HG03469 (cell line): ENCODE measurements at regions not wholly inside any gene's neighbourhood (a gene's known extent, or its start where the extent isn't known, plus 50 kb on each side); places are given as distances from the start of the nearest gene placed in this dataset.

ENCODE experiments used
- ATAC-seq: cut with Tn5 transposase; IDR thresholded peaks from one replicate; pipeline ENCODE4 v1.9.1; 2021; ENCODE audit warnings: mild to moderate bottlenecking, moderate library complexity, moderate number of reproducible peaks; ENCODE audit not compliant: unreplicated experiment

DNA sequence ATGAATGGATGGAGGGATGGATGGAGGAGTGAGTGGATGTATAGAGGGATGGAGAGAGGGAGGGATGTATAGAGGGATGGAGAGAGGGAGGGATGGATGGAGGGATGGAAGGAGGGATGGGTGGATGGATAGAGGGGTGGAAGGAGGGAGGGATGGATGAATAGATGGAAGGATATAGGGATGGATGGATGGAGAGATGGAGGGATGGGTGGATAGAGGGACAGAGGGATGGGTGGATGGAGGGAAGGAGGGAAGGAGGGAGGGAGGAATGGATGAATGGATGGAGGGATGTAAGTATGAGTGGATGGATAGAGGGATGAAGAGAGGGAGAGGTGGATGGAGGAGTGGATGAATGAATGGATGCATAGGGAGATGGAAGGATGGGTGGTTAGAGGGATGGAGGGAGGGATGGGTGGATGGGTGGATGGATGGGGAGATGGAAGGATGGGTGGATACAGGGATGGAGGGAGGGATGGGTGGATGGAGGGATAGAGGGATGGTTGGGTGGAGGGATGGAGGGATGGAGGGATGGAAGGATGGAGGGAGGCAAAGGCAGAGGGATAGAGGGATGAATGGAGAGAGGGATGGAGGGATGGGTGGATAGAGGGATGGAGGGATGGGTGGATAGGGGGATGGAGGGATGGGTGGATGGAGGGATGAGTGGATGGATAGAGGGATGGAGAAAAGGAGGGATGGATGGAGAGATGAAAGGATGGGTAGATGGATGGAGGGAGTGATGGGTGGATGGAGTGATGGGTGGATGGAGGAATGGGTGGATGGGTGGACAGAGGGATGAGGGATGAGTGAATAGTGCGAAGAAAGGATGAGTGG is 313.8 kb downstream of the UACA start:
- ATAC-seq, result no peak

DNA sequence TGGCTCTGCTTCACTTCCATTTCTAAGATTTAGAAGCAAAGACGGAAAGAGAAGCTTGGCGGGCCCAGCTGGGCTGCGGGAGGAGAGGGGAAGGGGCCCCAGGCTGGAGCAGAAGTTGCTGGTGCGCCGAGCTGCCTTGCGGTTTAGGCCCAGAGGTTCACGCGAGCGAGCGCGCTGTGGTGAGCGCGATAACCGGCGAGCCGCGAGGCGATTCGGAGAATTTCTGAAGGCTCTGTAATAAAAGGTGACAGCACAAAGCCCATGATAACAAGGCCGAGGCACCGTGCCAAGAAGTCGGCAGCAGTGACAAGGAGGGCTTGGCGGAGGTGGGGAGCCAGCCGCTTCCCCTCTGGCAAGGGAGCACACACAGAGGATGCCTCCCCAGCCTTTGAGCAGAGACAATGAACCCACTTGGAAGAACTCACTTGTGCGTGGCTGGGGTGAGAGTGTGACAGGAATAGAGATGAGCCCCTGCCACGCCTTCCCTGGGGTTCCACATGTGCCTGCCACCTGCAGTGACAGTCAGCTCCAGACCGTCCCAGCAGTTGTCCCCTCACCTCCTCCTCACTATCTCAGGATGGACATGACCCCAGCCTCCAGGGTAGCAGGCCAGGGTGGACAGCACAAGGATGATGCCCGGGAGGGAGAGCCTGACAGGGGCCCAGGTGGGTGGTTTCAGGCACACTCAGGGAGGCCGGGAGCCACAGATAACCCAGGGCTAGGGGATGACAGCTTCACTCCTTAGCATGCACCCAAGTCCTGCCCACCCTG is 315.2 kb downstream of the UACA start:
- no peak for ATAC-seq

DNA sequence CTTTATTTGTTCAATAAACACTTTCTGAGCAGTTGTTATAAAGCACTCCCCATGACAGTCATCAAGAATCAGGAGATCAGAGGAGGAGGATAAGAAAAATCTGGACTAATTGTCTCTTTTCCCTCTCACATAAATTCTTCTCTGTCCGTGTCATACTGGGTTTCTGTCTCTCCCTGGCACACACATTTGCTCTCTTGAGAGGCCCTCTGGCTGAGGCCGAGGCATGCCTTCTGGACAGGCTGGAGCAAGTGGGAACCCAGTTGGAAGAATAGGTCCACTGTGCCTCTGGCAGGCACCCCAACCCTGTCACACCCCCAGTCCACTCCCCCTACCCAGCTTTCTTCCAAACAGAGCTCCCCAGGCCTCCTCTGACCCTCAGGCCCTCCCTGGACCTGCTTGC is 315.8 kb downstream of the UACA start:
- no peak for ATAC-seq

DNA sequence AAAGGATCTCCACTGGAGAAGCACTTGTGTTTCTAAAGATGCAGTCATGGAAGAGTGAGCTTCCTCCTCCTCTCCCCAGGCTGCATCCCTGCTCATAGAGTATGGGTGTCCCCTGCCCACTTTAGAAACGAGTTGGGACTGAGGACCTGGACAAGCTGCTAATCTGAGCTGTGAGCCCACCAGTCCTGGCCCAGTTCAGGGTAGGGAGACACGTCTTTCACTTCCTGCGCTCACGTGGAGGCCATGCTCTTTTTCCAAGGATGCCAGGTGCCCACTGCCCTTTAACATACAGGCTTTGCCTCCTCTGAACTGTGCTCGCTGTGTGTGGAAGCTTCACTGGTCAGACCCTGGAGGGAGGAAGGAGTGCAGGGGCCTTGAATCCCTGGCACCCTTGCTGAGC is 316.3 kb downstream of the UACA start:
- no peak for ATAC-seq

DNA sequence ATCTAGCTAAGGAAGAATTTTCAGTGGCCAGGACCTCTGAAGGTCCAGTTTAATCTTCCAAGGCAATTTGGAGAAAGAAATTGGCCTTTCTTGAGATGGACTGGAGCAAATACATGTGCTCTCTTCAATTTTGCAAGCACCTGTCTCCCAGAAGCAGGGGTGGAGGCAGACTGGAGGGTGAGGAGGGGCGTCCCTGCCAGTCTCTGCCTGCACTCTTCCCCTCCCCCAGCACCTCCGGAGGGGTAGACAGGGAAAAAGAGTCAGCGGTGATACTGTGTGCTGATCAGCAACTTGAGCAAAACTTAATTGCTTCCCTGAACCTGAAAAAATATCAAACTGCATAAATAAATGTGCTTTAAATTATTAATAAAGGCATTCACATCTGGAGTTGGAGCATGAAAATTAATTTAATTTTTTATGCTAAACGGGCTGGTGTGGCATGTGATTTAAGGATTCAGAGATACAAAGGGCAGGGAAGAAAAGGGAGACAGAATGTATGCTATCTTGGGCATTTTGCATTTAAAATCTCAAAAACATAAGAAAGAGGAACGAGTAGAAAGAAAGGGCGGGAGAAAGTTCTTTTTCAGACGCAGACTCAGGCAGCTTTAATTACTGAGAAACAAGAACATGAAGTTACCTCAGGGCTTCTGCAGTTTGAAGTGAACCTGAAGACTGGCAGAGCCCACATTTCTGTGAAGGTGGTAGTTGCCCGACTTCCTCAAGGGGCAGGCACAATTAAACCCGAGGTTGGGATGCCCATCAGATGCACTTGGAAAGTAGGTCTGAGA is 319.7 kb downstream of the UACA start:
- no peak for ATAC-seq

DNA sequence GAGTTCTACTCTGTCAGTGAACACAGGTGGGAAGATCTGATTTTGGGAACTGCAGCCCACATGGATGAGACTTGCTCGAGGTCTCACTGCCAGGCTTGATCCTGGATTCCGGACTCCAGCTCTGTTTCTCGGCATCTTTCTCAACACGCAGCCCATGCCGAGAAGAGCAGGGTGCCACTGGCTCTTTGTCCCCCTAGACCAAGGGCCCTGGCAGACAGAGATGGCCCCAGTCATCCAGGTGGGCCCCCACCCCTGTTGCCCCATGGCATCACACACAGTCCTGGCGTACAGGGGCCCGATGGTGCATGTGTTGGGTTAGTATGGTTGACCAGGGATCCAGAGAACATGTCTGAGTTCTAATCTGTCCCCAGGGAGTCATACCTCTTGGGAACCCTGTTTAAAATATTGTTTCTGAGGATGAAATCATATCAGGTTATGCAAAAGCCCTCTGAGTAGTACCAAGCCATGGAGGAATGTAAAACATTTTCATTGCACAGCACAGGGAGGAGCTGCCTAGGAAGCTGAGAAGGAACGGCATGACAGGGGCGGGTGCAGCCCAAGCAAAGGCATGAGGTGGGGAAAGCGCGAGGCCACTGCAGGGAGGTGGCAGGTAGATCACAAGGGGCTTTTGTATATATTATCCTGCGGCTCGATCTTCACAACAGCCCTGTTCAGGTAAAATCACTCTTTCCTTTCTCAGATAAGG is 320.6 kb downstream of the UACA start:
- no peak for ATAC-seq

DNA sequence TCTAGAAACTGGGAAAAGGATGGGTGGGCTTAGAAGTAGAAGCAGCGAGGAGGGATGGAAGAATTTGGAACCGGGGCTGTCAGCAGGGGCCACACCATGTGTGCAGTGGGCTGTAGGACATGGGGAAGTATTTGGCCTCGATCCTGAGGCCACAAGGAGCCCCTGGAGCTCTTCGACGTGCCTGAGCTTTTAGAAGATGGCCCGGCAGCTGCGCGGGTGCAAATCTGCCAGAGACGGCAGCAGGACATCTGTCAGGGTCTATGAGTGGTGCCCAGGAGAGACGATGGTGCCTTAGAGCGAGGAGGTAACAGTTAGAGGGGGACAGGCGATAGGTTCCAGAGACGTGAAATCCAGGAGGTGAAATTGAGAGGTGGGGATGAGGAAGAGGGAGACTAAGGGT is 321.1 kb downstream of the UACA start:
- ATAC-seq, result no peak

DNA sequence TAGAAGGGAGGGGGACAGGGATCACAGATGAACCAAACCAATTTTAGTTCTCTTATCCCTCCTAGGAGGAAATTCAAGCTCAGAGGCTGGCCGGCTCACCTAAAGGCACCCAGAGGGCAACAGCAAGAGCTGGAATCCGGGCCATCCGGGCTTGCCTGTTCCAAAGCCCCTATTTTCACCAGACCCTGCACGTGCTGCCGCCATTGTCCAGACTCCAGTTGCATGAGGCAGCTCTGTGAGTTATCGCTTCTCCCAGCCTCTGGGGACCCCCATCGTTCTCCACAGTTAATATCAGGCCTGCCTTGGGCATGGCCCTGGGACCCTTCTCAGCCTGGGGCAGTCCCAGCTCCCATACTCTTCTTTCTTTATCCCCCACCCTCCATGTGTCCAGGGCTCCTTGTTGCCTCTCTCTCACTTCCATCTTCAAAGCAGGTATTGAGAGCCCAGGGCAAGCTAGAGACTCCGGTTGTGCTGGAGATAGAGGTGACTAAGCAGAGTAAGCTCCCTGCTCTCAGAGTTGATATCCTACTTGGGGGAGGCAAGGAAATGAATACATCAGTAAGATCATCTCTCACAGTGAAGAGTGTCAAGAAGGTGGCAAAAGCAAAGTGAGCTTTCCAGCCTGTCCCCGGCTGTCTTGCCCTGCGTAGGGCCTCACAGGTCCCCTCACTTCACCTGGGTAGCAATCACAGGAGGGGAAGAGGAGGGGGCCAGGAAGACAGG is 322.8 kb downstream of the UACA start:
- ATAC-seq, result no peak

DNA sequence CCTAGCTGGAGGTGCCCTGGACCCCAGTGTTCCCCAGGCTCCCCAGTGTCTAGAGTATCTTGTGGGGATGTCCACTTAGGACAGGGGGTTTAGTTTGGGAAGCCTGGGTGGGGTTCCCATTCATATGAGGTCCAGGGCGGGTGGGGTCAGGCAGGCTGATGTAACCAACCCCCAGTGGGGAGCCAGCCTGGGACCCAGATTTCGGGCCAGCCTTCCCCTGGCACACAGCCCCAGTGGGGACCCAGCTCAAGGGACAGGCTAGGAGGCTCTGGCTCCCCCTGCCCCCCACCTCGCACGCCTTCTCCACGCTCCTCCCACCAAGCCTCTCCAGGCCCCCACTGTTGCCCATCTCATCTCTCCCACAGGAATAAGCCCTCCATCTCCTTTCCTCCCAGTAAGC is 323.5 kb downstream of the UACA start:
- ATAC-seq, result no peak

DNA sequence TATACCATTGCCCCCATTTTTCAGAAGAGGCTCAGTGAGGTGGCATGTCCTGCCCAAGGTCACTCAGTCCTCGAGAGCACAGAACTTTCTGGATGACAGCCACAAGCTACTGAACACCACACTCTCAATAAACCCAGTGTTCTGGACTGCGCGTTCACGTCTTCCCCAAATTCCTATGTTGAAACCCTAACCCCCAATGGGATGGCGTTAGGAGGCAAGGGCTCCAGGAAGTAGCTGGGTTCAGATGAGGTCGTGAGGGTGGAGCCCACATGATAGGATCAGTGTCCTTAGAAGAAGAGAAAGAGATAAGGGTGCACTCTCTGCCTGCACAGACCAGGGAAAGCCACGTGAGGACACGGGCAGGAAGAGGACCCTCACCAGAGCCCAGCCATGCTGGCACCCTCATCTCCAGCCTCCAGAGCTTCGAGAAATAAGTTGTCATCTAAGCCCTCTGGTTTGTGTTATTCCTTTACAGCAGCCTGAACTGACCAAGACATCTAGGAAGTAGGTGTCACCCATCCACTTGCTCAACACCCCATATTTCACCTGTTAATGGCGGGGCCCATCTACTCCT is 324.0 kb downstream of the UACA start:
- ATAC-seq, result no peak

DNA sequence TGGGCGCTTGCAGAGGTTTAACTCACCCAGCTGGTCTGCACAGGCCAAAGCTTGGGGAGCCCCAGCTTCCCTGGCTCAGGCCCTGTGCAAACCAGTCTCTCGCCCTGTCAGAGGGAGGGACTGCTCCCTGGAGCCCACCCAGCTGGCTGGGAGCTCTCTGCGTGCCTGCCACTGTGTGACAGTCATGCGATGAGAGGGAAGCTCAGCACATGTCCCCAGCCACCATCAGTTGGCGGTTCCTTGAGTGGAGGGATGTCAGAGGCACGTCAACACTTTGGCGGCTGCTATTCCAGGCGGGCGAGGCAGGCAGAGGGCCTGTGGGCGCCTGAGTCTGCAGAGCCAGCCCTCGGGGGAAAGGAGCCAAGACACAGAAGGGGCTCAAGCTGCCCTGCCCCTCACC is 324.6 kb downstream of the UACA start:
- ATAC-seq, result no peak

DNA sequence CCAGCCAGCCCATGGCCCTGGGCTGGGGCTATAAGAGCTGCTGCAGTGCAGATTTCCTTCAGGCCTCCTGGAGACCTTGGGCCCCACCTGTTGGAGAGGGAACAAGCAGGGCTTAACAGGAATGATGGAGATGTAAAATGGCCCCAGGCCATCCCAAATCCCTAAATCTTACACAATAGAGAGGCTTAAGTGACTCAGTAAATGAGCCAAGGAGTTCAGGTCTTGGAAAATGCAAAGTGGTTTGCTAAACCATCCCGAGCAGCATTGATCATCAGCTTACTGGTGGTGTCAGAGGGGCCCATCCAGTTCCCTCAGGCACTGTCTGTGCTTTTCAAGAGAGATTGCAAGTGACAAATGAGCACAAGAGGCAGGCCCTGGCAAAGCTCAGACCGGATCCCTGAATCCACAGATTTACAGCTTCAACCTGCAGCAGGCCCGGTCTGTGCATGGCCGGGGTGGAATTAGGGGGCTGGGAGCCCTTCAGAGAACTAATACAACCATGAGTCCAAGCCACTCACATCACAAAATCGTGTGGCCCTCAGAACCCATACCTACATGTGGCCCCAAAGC is 325.4 kb downstream of the UACA start:
- ATAC-seq, result no peak

DNA sequence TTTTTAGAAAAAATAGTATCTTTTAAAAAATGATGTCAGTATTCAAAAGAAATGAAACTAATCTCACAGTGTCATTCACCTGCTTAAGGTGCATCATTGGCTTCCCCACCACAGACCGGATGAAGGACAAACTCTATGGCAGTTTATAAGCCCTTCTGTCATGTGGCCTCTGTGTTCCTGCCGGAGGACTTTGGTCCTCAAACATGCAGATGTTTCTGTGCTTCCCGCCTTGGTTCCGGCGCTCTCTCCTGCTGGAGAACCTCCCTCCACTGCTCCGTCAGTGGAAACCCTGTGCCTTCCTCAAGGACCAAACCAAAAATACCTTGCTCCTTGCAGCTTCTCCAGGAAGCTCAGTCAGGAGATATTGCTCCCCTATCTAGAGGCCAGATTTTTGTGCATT is 326.3 kb downstream of the UACA start:
- no peak for ATAC-seq

DNA sequence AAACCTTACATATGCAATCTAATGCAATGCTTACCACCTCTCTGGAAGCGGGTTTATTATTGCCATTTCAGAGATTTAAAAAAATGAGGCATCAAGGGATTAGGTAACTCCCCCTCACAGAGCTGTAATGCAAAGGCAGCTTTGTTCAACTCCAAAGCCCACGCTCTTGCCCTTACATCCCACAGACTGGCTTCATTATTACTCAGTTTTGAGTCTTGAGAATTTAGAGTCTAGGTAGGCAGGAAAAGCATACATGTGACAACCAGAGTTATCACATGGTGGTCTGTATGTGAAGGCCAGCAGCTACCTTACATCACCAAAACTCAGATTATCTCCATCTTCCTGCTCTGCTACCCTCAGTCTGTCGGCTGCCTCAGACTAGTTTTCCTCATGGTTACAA is 326.9 kb downstream of the UACA start:
- no peak for ATAC-seq

DNA sequence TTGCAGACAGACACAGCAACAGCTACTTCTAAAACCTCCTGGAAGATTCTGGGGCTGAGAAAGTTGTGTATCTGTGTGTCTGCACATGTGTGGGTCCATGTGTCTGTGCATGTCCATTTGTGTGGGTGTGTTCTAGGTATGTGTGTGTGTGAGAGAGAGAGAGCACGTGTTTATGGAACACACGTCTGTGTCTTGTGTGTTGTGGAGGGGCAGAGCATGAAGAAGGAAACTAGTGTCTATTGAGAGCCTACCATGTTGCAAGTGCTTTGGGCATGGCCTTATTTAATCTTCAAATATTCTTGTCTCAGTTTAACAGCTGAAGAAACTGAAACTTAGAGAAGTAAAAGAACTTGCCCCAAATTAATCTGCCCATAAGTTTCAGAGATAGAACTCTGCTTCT is 327.5 kb downstream of the UACA start:
- ATAC-seq, result no peak

DNA sequence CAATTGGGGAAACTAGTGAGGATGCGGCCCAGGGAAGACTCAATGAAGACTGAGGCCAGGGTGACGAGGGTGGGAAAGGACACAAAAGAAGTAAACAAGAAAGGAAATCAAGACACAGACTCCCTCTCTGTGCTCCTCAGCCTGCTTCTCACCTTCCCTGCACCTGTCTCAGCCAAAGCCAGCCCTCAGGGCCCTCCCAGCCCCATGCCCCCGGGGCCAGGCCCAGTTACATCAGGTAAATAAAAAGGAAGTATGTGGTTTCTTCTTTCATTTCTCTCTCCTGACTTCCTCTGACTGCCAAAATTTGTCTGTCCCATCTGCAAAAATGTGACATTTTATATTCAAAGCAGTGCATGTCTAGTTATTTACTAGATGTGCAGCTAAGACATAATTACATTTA is 328.0 kb downstream of the UACA start:
- no peak for ATAC-seq

DNA sequence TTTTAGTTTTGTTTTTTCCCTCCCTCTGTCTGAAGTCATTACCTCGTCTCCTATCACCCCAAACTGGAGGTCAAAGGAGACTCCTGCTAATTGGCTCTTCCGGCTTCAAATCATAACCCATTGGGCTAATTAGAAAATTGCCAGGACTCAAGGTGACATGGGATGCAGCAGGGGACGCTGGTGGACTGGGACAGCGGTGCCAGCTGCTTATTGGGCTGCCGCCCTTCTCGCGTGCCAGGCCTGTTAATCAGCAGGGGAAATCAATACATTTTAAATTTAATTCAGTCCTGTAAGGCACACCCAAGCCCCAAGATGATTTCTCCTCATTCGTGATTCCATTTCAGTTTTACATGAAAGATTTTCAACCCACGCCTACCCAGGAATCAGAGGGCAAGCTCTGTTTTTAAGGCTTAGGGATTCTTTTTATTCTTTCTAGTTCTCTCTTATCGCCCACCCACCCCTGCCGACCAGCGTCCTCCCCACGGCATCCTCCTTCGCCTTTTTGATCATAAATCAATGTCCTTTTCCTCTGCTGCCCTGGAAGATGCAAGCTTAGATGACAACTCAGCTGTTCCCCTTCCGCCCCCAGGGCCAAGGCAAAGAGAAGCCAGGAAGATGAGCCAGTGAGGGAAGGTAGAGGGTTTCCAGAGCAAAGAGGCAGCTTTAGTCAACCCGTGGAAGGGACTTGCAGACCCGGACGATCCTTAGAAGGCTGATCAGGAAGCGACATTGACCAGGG is 329.6 kb downstream of the UACA start:
- ATAC-seq, result no peak

DNA sequence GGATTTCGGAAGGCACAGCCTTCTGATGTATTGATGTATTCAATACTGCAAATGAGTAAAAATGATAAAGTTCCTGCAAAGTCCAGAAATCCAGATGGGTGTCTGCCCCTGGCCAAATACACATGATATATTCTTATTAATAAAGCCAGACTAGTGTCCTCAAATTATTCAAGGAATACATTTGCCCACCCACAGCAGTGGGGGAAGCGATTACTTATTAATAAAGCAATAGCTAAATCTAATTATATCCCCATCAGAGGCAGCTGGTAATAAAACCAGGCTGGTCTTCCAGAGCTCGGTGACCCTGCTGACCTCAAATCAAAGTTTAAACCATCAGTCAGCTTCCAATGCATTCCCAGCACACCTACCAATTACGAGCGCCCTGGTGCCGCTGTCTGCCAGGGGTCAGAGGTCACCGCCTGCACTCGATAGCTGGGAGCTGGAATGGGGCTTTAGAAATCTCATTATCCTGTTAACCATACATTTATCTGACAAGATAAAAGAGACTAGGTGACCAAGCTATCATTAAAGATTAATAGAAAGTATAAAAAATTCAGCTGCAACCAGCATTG is 330.3 kb downstream of the UACA start:
- no peak for ATAC-seq

DNA sequence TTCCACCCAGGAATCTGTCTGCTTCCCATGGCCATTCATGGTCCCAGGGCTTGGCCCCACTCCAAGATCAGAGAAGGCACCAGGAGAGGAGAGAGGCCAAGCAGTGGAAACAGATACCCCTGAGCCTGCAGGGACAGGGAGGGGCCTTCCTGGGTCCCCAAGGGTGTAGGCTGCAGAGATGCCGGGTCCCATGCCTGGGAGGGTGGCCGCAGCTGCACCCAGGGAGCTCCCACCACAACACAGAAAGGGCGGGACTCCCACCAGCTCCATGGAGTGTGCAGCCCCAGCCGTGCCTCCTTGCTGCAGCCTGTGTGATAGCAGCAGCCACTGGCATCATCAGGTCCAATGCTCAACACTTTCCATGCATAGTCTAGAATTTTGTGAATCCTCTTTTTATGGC is 331.5 kb downstream of the UACA start:
- ATAC-seq, result no peak
